ENCODE measurements at regions not wholly inside any gene's neighbourhood (a gene's known extent, or its start where the extent isn't known, plus 50 kb on each side); places are given as distances from the start of the nearest gene placed in this dataset.

DNA sequence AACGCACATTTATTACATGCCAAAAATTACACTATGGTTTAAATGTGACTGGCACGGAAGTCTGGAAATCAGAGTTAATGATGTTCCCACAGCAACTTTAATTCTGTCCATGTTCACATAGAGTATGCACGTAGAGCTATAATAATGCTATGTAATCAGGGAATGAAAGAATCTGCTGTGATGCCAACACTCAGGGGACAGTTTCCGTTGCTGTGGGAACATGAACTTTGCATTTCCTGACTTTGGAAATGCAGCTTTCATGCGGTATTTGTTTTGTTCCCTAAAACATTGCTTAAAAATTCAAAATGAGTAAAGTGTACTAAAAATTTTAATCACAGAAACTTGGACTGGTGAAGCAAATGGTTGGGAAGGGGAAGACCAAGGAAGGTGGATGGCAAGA is 65.7 kb downstream of the MAGEA1 start:
- TF ChIP-seq SUZ12 (IDR thresholded peaks at IDR 0.05; ENCODE audit: extremely low read depth, insufficient read depth, insufficient read length) (no peak), YY1 (IDR thresholded peaks at IDR 0.05; ENCODE audit: insufficient read depth, insufficient read length) (no peak)

Measured in NT2/D1 (cell line).